SU-DHL-6 (cell line): ENCODE measurements at regions not wholly inside any gene's neighbourhood (a gene's known extent, or its start where the extent isn't known, plus 50 kb on each side); places are given as distances from the start of the nearest gene placed in this dataset.

ENCODE experiments used
- EZH2phosphoT487 ChIP-seq: fragments of 200-600 bp; sonication (generic), shearing (Covaris generic); conservative IDR thresholded peaks from 2 replicates; pipeline ENCODE4 v1.6.1; 2018; ENCODE audit warnings: mild to moderate bottlenecking, antibody characterized with exemption, low read length, moderate library complexity, mixed read lengths
- TF ChIP-seq, protein P1 (sequence below): fragments of 200-600 bp; sonication (generic); IDR thresholded peaks from one replicate; pipeline ENCODE4 v1.5.1; 2017; ENCODE audit warnings: antibody characterized with exemption, mild to moderate bottlenecking, low read length, moderate library complexity; ENCODE audit not compliant: insufficient read depth, poor library complexity, severe bottlenecking

DNA sequence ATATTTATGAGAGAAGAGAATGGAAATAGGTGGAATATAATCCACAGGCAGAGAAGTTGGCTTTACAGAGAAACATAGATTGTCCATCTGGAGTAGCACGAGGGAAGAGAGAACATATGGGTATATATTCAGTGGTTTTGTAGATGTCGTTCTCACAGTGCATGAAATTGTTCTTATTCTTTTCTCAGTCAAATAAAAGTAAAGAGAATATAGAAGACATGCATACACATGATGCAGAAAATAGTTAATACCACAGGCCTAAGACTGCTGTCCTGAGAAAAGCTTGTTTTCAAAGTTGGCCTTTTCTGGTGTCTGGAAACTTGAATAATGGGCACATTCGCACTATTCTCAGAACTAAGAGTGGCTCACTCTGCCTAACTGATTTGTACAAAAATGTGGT is 378.1 kb downstream of the GABRG1 start:
- TF ChIP-seq, protein P1, sequence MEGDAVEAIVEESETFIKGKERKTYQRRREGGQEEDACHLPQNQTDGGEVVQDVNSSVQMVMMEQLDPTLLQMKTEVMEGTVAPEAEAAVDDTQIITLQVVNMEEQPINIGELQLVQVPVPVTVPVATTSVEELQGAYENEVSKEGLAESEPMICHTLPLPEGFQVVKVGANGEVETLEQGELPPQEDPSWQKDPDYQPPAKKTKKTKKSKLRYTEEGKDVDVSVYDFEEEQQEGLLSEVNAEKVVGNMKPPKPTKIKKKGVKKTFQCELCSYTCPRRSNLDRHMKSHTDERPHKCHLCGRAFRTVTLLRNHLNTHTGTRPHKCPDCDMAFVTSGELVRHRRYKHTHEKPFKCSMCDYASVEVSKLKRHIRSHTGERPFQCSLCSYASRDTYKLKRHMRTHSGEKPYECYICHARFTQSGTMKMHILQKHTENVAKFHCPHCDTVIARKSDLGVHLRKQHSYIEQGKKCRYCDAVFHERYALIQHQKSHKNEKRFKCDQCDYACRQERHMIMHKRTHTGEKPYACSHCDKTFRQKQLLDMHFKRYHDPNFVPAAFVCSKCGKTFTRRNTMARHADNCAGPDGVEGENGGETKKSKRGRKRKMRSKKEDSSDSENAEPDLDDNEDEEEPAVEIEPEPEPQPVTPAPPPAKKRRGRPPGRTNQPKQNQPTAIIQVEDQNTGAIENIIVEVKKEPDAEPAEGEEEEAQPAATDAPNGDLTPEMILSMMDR, result no peak
- no peak for TF ChIP-seq EZH2phosphoT487
